Heart left ventricle (tissue), 13 donors: ENCODE measurements at regions not wholly inside any gene's neighbourhood (a gene's known extent, or its start where the extent isn't known, plus 50 kb on each side); places are given as distances from the start of the nearest gene placed in this dataset.
"Not testable (repeated sequence)": the region's sequence is repeated elsewhere in the genome, so short reads cannot be mapped to it uniquely, and the experiment has no call there.

Source experiments
- POLR2A ChIP-seq, 2 donors: fragments of 450-650 bp; IDR thresholded peaks; one replicate each; pipeline ENCODE4 v1.6.1; 2017; ENCODE audit warnings: antibody characterized with exemption in 2 of 2, mild to moderate bottlenecking in 2 of 2, moderate library complexity in 2 of 2
- TF ChIP-seq, protein P1 (sequence below), 12 donors: fragments of 200-600 bp; sonication (generic) in 4 of 12; IDR thresholded peaks; one replicate each; pipeline versions ENCODE4 v1.5.0 to v1.8.0; 2018 to 2022; ENCODE audit warnings: antibody characterized with exemption in 12 of 12, mild to moderate bottlenecking in 5 of 12
- donor health status: ischemic (EF 13 %, LVEDD 7.1; RV severe dilation, severe dysfunction).
- donor health status: DM: no; HTN: yes; CAD: no.
- donor health status: DM: no; HTN: no; CAD: no.
- donor health status: ischemic (EF 25% LVEDD 6.9; RV normal size, moderate dysfunction).
- donor health status: ischemic (EF 25% LVEDD 5.7; RV mildly dilated, moderate dysfunction).
- donor health status: ischemic (EF 35%, LVEDD 5.7; RV mildly dilated, moderate dysfunction).
- donor health status: nonischemic (EF 11% LVEDD 7.7; RV severe dilation, severe dysfunction).
- donor health status: DM: yes; HTN: yes; CAD: no.
- donor health status: PGD.
- donor health status: ischemic (EF 29% LVEDD 5.4; RV normal size, mild dysfunction).
- donor health status: nonischemic (EF 23%, LVEDD 6.1; RV moderate dilation, normal function).

DNA sequence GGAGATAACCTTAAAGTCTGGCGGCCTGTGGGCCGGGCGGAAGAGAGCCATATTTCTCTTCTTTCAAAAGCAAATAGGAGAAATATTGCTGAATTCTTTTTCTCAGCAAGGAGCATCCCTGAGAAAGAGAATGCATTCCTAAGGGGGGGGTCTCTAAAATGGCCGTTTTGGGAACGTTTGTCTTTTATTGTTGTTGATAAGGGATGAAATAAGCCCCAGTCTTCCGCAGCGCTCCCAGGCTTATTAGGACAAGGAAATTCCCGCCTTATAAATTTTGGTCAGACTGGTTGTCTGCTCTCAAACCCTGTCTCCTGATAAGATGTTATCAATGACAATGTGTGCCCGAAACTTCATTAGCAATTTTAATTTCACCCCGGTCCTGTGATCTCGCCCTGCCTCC is 65.8 kb upstream of the TBC1D3K start:
- TF ChIP-seq, protein P1, sequence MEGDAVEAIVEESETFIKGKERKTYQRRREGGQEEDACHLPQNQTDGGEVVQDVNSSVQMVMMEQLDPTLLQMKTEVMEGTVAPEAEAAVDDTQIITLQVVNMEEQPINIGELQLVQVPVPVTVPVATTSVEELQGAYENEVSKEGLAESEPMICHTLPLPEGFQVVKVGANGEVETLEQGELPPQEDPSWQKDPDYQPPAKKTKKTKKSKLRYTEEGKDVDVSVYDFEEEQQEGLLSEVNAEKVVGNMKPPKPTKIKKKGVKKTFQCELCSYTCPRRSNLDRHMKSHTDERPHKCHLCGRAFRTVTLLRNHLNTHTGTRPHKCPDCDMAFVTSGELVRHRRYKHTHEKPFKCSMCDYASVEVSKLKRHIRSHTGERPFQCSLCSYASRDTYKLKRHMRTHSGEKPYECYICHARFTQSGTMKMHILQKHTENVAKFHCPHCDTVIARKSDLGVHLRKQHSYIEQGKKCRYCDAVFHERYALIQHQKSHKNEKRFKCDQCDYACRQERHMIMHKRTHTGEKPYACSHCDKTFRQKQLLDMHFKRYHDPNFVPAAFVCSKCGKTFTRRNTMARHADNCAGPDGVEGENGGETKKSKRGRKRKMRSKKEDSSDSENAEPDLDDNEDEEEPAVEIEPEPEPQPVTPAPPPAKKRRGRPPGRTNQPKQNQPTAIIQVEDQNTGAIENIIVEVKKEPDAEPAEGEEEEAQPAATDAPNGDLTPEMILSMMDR (IDR thresholded peaks at IDR 0.05) = not testable (repeated sequence)
- TF ChIP-seq POLR2A (IDR thresholded peaks at IDR 0.05) = not testable (repeated sequence)
